ENCODE measurements at regions not wholly inside any gene's neighbourhood (a gene's known extent, or its start where the extent isn't known, plus 50 kb on each side); places are given as distances from the start of the nearest gene placed in this dataset.

DNA sequence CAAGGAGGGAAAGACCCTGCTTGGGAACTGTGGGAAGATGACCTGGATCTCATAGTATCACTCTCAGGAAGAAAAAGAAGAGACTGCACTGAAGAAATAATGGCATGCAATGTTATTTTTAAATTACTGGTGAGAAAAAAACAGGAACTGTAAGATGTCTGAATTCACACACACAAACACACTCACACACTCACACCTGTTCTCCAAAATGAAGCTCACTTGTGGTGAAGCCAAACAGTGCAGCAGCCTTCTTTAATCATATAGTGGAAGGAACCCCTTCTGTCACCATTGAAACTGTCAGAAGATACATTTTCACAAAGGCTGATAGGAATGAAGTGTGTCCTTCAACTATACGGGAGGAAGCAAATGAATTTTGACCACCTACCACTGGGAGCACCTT is 156.5 kb upstream of the GHITM start:
- no peaks in the 10 kb centered on the region for H3K9me3 ChIP-seq (ENCODE audit: control insufficient read depth in 2 of 2, low read length in 2 of 2)
- H3K4me3 ChIP-seq (ENCODE audit: low read length in 2 of 2) = no peak overlapping the region
- no peaks in the 10 kb centered on the region for H3K36me3 ChIP-seq (ENCODE audit: control insufficient read depth in 2 of 2, insufficient read depth in 2 of 2, low read length in 2 of 2)
- H3K4me1 ChIP-seq (ENCODE audit: control insufficient read depth in 2 of 2, insufficient read depth in 2 of 2, low read length in 2 of 2) = no peaks in the 10 kb centered on the region
- no peak overlapping the region for H3K9ac ChIP-seq (ENCODE audit: low read depth in 1 of 2, low read length in 2 of 2)
- no peak overlapping the region for H3K27ac ChIP-seq (ENCODE audit: low read depth in 2 of 2, low read length in 2 of 2)
- H3K27me3 ChIP-seq (ENCODE audit: control insufficient read depth in 2 of 2, insufficient read depth in 2 of 2, low read length in 2 of 2) = peaks cover 0 to 4% of the 10 kb centered on the region in 2 donors

DNA sequence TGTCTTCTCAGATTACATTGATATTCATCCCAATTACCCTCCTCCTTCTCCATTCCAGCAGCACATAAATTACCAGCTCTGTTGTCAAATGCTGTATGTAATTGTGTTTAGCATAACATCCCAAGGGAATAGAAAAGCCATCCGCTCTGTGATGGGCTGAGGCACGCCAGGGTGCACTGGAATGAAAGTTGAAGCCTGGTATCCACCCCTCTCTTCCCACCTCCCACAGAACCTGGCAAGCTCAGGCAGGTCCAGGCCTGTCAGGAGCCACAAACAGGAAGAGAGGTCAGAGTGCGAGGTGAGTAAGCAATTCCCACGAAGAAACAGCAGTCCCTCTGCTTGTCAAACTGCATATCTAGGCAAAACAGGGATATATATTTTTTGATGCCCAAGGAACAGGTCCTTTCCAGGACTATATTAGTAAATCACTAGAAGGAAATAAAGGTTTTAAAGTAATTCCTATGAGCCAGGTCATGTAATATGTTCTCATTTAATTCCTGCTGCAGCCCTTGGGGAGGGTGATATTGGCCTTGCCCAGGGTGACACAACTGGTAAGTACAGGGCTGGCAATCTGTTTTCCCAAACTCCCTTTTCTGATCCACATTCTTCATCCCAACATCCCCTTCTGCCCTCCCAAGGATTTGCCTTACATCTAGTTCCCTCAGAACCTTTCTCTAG is 155.6 kb upstream of the GHITM start:
- no peaks in the 10 kb centered on the region for H3K36me3 ChIP-seq (ENCODE audit: control insufficient read depth in 2 of 2, insufficient read depth in 2 of 2, low read length in 2 of 2)
- H3K4me1 ChIP-seq (ENCODE audit: control insufficient read depth in 2 of 2, insufficient read depth in 2 of 2, low read length in 2 of 2) = no peaks in the 10 kb centered on the region
- H3K27ac ChIP-seq (ENCODE audit: low read depth in 2 of 2, low read length in 2 of 2) = no peak overlapping the region
- peaks cover 0 to 4% of the 10 kb centered on the region in 2 donors for H3K27me3 ChIP-seq (ENCODE audit: control insufficient read depth in 2 of 2, insufficient read depth in 2 of 2, low read length in 2 of 2)
- no peak overlapping the region for H3K4me3 ChIP-seq (ENCODE audit: low read length in 2 of 2)
- no peak overlapping the region for H3K9ac ChIP-seq (ENCODE audit: low read depth in 1 of 2, low read length in 2 of 2)
- no peaks in the 10 kb centered on the region for H3K9me3 ChIP-seq (ENCODE audit: control insufficient read depth in 2 of 2, low read length in 2 of 2)

DNA sequence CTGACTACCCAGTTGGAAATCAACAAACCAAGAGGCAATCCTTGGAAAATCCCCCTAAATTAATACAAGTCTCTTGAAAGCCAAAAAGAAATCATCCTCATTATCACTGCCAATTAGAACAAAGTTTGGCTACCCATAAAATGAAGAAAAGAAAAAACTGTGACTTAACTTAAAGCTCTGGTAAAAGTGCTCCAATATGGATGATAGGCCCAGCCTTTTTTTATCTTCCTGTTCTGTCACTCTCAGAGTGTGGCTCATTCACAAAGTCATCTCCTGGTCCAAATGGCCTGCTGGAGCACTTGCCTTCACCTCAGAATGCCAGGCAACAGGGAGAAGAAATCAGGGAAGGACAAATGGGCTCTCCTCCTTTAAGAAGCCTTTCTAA is 155.1 kb upstream of the GHITM start:
- H3K36me3 ChIP-seq (ENCODE audit: control insufficient read depth in 2 of 2, insufficient read depth in 2 of 2, low read length in 2 of 2) = no peaks in the 10 kb centered on the region
- no peak overlapping the region for H3K27ac ChIP-seq (ENCODE audit: low read depth in 2 of 2, low read length in 2 of 2)
- no peak overlapping the region for H3K4me3 ChIP-seq (ENCODE audit: low read length in 2 of 2)
- H3K9me3 ChIP-seq (ENCODE audit: control insufficient read depth in 2 of 2, low read length in 2 of 2) = no peaks in the 10 kb centered on the region
- no peaks in the 10 kb centered on the region for H3K4me1 ChIP-seq (ENCODE audit: control insufficient read depth in 2 of 2, insufficient read depth in 2 of 2, low read length in 2 of 2)
- no peak overlapping the region for H3K9ac ChIP-seq (ENCODE audit: low read depth in 1 of 2, low read length in 2 of 2)
- peaks cover 0 to 4% of the 10 kb centered on the region in 2 donors for H3K27me3 ChIP-seq (ENCODE audit: control insufficient read depth in 2 of 2, insufficient read depth in 2 of 2, low read length in 2 of 2)

DNA sequence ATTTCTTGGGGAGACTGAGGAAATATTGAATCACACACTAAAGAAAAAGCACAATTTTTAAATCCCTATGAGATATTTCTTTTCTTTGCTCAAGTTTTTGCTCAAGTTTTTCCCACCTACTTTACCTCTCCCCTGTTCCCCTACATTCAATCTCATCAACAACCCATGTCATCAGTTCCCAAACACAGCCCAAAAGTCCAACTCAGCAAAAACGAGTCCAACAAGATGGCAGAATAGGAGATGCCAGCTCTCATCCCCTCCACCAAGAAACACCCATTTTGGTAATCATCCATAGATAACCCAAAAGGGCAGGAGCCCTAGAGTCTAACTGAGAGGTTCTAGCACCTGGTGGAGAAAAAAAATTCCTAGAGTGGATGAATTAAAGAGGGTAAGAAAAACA is 152.5 kb upstream of the GHITM start:
- peaks cover 0 to 2% of the 10 kb centered on the region in 2 donors for H3K4me1 ChIP-seq (ENCODE audit: control insufficient read depth in 2 of 2, insufficient read depth in 2 of 2, low read length in 2 of 2)
- no peaks in the 10 kb centered on the region for H3K9me3 ChIP-seq (ENCODE audit: control insufficient read depth in 2 of 2, low read length in 2 of 2)
- no peak overlapping the region for H3K9ac ChIP-seq (ENCODE audit: low read depth in 1 of 2, low read length in 2 of 2)
- no peak overlapping the region for H3K4me3 ChIP-seq (ENCODE audit: low read length in 2 of 2)
- no peak overlapping the region for H3K27ac ChIP-seq (ENCODE audit: low read depth in 2 of 2, low read length in 2 of 2)
- H3K27me3 ChIP-seq (ENCODE audit: control insufficient read depth in 2 of 2, insufficient read depth in 2 of 2, low read length in 2 of 2) = peaks cover 0 to 4% of the 10 kb centered on the region in 2 donors
- no peaks in the 10 kb centered on the region for H3K36me3 ChIP-seq (ENCODE audit: control insufficient read depth in 2 of 2, insufficient read depth in 2 of 2, low read length in 2 of 2)

DNA sequence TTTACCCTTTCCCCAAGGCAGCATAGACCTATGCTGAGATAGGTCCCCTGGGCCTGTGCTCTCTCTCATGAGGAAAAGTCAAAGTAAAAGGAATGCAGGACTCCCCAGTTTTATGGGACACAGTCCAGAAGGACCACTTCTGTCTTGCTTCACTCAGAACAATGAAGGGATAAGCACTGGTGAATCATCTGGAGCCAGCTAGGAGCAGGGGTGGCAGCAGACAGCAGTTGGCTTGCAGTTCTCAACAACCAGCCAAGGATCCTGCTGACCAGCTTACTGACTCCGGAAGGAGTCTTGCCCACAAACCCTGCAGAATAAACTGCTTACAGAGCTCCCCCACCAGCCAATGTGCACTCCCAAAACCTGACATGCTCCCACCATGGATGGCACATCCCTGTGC is 152.1 kb upstream of the GHITM start:
- Histone ChIP-seq H3K9me3 (ENCODE audit: control insufficient read depth in 2 of 2, low read length in 2 of 2) (no peaks in the 10 kb centered on the region), H3K27me3 (ENCODE audit: control insufficient read depth in 2 of 2, insufficient read depth in 2 of 2, low read length in 2 of 2) (peaks cover 0 to 4% of the 10 kb centered on the region in 2 donors), H3K4me1 (ENCODE audit: control insufficient read depth in 2 of 2, insufficient read depth in 2 of 2, low read length in 2 of 2) (peaks cover 2% of the 10 kb centered on the region in 2 donors), H3K36me3 (ENCODE audit: control insufficient read depth in 2 of 2, insufficient read depth in 2 of 2, low read length in 2 of 2) (no peaks in the 10 kb centered on the region), H3K4me3 (ENCODE audit: low read length in 2 of 2) (no peak overlapping the region), H3K27ac (ENCODE audit: low read depth in 2 of 2, low read length in 2 of 2) (no peak overlapping the region), H3K9ac (ENCODE audit: low read depth in 1 of 2, low read length in 2 of 2) (no peak overlapping the region)

DNA sequence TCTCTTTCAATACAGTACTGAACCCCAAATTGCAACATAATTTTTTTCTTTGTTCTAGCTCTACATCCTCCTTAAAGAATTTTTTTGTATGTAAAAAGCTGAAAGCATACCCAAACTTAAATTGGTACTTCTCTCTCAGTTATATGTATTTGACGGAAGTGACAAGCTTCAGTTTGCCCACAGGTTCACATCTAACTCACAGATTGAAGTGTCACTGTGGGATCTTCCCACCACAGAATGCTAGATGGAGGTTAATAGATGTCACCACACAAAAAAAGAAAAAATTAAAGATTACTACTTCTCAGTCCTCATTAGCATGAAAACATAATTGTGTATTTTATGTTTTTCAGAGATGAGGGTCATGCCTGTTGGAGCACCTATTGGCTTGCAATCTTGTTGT is 150.9 kb upstream of the GHITM start:
- no peak overlapping the region for H3K27ac ChIP-seq (ENCODE audit: low read depth in 2 of 2, low read length in 2 of 2)
- peaks cover 2% of the 10 kb centered on the region in 2 donors for H3K4me1 ChIP-seq (ENCODE audit: control insufficient read depth in 2 of 2, insufficient read depth in 2 of 2, low read length in 2 of 2)
- H3K27me3 ChIP-seq (ENCODE audit: control insufficient read depth in 2 of 2, insufficient read depth in 2 of 2, low read length in 2 of 2) = peaks cover 0 to 4% of the 10 kb centered on the region in 2 donors
- no peak overlapping the region for H3K9ac ChIP-seq (ENCODE audit: low read depth in 1 of 2, low read length in 2 of 2)
- H3K4me3 ChIP-seq (ENCODE audit: low read length in 2 of 2) = no peak overlapping the region
- no peaks in the 10 kb centered on the region for H3K9me3 ChIP-seq (ENCODE audit: control insufficient read depth in 2 of 2, low read length in 2 of 2)
- no peaks in the 10 kb centered on the region for H3K36me3 ChIP-seq (ENCODE audit: control insufficient read depth in 2 of 2, insufficient read depth in 2 of 2, low read length in 2 of 2)

DNA sequence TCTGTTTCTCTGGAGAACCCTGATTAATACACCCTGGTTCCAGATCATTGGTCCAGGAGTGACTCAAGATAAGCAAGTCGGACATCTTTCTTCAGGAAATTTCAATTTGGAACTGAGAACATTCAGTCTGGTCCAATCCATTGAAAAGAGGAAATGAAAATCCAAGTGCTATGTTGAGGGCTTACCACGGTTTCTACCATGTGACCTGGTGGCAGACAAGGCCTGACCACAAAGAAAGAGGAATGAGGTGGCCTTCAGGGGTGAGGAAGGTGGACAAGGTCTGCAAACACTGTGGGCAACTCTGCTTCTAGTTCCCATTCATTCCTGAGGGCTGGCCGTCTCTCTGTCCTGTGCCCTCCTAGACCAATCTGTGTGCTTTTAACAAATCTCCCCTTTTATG is 149.2 kb upstream of the GHITM start:
- Histone ChIP-seq H3K9me3 (ENCODE audit: control insufficient read depth in 2 of 2, low read length in 2 of 2) (no peaks in the 10 kb centered on the region), H3K4me3 (ENCODE audit: low read length in 2 of 2) (no peak overlapping the region), H3K9ac (ENCODE audit: low read depth in 1 of 2, low read length in 2 of 2) (no peak overlapping the region), H3K4me1 (ENCODE audit: control insufficient read depth in 2 of 2, insufficient read depth in 2 of 2, low read length in 2 of 2) (peaks cover 2% of the 10 kb centered on the region in 2 donors), H3K27me3 (ENCODE audit: control insufficient read depth in 2 of 2, insufficient read depth in 2 of 2, low read length in 2 of 2) (peaks cover 0 to 4% of the 10 kb centered on the region in 2 donors), H3K36me3 (ENCODE audit: control insufficient read depth in 2 of 2, insufficient read depth in 2 of 2, low read length in 2 of 2) (no peaks in the 10 kb centered on the region), H3K27ac (ENCODE audit: low read depth in 2 of 2, low read length in 2 of 2) (no peak overlapping the region)

DNA sequence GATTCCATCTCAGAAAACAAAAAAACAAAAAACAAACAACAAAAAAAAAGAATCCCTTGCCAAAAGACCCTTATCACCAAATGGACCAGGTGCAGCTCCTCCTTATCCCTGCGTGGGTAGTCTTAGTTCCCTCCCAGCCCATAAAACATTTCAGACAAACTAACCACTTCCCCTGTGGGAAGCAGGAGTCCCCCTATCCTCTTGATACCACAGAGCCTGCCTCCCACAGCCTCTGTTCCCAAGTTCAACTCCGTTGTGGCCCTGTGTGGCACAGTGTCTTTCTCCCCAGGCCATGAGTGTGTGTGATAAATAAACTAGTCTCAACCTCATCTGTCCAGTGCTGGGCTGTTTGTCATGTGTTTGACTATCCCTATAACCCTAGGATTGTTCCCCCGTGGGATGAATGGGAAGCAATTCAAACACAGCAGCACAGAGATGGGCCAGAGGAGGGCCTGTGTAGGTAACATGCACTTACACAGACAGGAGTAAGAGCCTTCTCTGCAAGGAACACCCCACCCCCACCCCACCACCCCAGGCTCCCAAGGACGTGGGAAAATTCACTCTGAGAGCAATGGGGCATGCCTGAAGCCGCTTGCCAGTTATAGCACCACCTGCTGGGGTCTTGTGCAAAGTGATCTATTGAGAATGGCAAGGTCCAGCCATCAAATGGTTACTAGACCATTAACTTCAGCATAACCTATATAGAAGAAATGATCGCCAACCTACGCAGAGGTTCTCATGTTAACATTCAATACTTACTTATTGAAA is 147.1 kb upstream of the GHITM start:
- Histone ChIP-seq H3K9ac (ENCODE audit: low read depth in 1 of 2, low read length in 2 of 2) (no peak overlapping the region), H3K36me3 (ENCODE audit: control insufficient read depth in 2 of 2, insufficient read depth in 2 of 2, low read length in 2 of 2) (no peaks in the 10 kb centered on the region), H3K9me3 (ENCODE audit: control insufficient read depth in 2 of 2, low read length in 2 of 2) (no peaks in the 10 kb centered on the region), H3K4me3 (ENCODE audit: low read length in 2 of 2) (no peak overlapping the region), H3K4me1 (ENCODE audit: control insufficient read depth in 2 of 2, insufficient read depth in 2 of 2, low read length in 2 of 2) (peaks cover 2% of the 10 kb centered on the region in 2 donors), H3K27ac (ENCODE audit: low read depth in 2 of 2, low read length in 2 of 2) (no peak overlapping the region), H3K27me3 (ENCODE audit: control insufficient read depth in 2 of 2, insufficient read depth in 2 of 2, low read length in 2 of 2) (peaks cover 0 to 4% of the 10 kb centered on the region in 2 donors)

DNA sequence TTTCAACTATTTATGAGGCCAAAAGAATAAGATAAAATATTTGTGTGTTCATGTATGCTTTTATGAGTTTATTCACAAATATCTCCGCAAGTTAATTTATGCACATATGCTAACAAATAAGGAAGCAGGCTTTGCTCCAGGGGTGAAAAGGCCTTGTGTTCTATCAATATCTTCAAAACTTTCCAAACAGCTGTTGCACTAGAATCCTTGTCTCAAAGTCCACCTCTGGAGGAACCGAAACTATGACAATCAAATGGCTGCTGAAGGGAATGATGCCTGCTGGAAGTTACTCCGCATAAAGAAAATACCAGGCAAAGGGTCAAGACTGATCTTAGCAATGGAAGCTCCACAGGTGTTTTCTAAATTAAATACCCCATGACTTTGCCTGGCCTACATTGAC is 145.0 kb upstream of the GHITM start:
- H3K27me3 ChIP-seq (ENCODE audit: control insufficient read depth in 2 of 2, insufficient read depth in 2 of 2, low read length in 2 of 2) = no peaks in the 10 kb centered on the region
- H3K9me3 ChIP-seq (ENCODE audit: control insufficient read depth in 2 of 2, low read length in 2 of 2) = no peaks in the 10 kb centered on the region
- H3K4me3 ChIP-seq (ENCODE audit: low read length in 2 of 2) = no peak overlapping the region
- H3K9ac ChIP-seq (ENCODE audit: low read depth in 1 of 2, low read length in 2 of 2) = no peak overlapping the region
- peaks cover 2% of the 10 kb centered on the region in 2 donors for H3K4me1 ChIP-seq (ENCODE audit: control insufficient read depth in 2 of 2, insufficient read depth in 2 of 2, low read length in 2 of 2)
- H3K27ac ChIP-seq (ENCODE audit: low read depth in 2 of 2, low read length in 2 of 2) = no peak overlapping the region
- no peaks in the 10 kb centered on the region for H3K36me3 ChIP-seq (ENCODE audit: control insufficient read depth in 2 of 2, insufficient read depth in 2 of 2, low read length in 2 of 2)

DNA sequence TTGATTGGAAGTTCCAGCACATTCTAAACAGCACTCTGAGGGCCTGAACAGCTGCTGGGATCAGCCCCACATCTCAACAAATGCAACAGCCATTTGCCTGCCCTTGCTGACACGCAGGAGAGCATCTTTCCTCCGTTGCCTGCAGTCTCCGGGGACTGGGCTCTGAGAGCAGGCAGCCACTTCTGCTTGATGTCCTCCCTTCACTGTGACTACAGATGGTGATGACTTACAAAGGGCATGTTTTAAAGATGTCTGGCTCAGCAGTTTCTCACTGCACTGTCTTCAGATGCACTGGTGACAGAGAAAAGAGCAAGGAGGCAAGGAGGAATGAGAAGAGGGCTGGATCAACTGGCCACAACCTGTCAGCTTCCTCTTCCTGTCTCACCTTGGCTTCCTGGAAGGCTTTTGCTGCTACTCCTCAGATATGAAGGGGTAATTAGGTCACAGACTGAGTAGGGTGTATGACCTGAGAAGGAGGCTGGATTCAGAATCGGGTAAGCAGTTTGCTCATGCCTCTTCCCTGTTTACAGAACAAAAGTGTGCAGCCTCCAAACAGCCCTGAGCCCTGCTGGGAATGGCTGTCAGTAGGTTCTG is 143.5 kb upstream of the GHITM start:
- H3K27me3 ChIP-seq (ENCODE audit: control insufficient read depth in 2 of 2, insufficient read depth in 2 of 2, low read length in 2 of 2) = no peaks in the 10 kb centered on the region
- peaks cover 0 to 2% of the 10 kb centered on the region in 2 donors for H3K4me1 ChIP-seq (ENCODE audit: control insufficient read depth in 2 of 2, insufficient read depth in 2 of 2, low read length in 2 of 2)
- H3K9me3 ChIP-seq (ENCODE audit: control insufficient read depth in 2 of 2, low read length in 2 of 2) = no peaks in the 10 kb centered on the region
- no peak overlapping the region for H3K4me3 ChIP-seq (ENCODE audit: low read length in 2 of 2)
- no peak overlapping the region for H3K27ac ChIP-seq (ENCODE audit: low read depth in 2 of 2, low read length in 2 of 2)
- H3K36me3 ChIP-seq (ENCODE audit: control insufficient read depth in 2 of 2, insufficient read depth in 2 of 2, low read length in 2 of 2) = no peaks in the 10 kb centered on the region
- no peak overlapping the region for H3K9ac ChIP-seq (ENCODE audit: low read depth in 1 of 2, low read length in 2 of 2)

Data from mucosa of rectum (tissue), 2 donors.